22Rv1 (cell line): ENCODE measurements at regions not wholly inside any gene's neighbourhood (a gene's known extent, or its start where the extent isn't known, plus 50 kb on each side); places are given as distances from the start of the nearest gene placed in this dataset.

Source experiments
- CTCF ChIP-seq: fragments of 450-650 bp; IDR thresholded peaks from 2 replicates; pipeline ENCODE4 v1.5.1; 2017; ENCODE audit warnings: mild to moderate bottlenecking
- ZFX ChIP-seq: fragments of 450-650 bp; IDR thresholded peaks from 2 replicates; pipeline ENCODE4 v1.6.1; 2017; ENCODE audit warnings: antibody characterized with exemption, borderline replicate concordance

GRCh38 chr10:120048391-120048790 is 155.9 kb downstream of the SEC23IP start:
- TF ChIP-seq CTCF: no peak
- TF ChIP-seq ZFX: no peak
